ENCODE measurements at regions not wholly inside any gene's neighbourhood (a gene's known extent, or its start where the extent isn't known, plus 50 kb on each side); places are given as distances from the start of the nearest gene placed in this dataset.

- TF ChIP-seq CTCF (IDR thresholded peaks at IDR 0.05) = no peak
- TF ChIP-seq POLR2A (IDR thresholded peaks at IDR 0.05) = no peak
Measured at GRCh38 chr17:63295839-63296590, 150.1 kb downstream of the CYB561 start.

Measured in ovary (tissue), 3 donors.